Activated CD4-positive, CD25-positive, alpha-beta regulatory T cell treated with anti-CD3 and anti-CD28 coated beads, Interleukin-2, amount 50 U/mL, for 16 hours (primary cell): ENCODE measurements at regions not wholly inside any gene's neighbourhood (a gene's known extent, or its start where the extent isn't known, plus 50 kb on each side); places are given as distances from the start of the nearest gene placed in this dataset.

Experiments used
- DNase-seq: peaks from one replicate; pipeline ENCODE4 v3.0.0-alpha.2; 2020; ENCODE audit warnings: low read depth, low spot score

DNA sequence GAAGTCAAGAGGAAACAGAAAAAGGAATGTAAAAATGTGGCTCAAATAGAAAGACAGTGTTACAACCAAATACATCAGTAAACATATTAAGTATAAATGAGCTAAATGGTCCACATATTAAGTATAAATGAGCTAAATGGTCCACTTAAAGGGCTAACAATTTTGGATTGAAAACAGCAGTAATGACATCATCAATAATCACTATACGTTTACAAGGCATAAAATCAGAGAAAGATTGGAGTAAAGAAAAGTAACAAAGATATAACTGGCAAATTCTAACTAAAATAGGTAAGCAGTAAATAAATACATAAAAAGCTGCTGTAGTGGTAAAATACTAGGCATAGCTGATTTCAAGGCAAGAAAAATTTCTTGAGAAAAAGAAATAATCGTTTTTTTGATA, 1298.4 kb upstream of the CELF2 start:
- no peak for DNase-seq

GRCh38 chr10:9733766-9734165, 1283.9 kb upstream of the CELF2 start:
- DNase-seq, result no peak

DNA sequence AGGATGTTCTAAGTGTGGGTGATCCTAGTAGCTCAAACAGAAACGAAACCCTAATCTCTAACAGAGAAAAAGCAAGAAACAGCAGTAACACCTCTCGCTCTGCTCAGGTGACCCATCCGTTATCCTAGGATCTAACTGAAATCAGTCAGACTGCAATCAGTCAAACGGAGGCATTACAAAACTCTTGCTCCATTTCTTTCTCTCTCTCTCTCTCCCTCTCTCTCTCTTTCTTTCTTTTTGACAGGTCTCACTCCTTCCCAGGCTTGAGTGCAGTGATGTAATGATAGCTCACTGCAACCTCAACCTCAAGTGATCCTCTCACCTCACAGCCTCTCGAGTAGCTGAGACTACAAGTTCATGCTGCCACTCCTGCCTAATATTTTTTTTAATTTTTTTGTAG, 1283.5 kb upstream of the CELF2 start:
- DNase-seq, result no peak

- DNase-seq, result no peak
Measured at GRCh38 chr10:9735731-9736130, 1281.9 kb upstream of the CELF2 start.

DNA sequence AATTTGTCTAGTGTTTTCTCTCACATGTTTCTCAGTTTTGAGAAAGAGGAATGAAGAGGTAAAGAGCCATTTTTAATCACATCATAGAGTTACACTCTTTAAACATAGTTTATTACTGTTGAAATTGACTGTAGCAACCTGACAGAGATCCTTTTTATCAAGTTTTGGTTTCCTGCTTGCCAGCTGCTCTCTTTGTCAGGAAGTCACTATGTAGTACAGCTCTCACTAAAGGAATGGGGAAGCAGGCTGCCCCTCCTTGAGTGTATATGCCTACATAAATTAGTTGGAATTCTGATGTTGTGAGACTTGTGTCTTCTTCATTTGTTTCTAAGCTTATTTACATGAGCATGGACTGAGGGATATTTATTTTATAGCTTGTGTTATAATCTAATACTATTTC, 1274.0 kb upstream of the CELF2 start:
- no peak for DNase-seq

DNA sequence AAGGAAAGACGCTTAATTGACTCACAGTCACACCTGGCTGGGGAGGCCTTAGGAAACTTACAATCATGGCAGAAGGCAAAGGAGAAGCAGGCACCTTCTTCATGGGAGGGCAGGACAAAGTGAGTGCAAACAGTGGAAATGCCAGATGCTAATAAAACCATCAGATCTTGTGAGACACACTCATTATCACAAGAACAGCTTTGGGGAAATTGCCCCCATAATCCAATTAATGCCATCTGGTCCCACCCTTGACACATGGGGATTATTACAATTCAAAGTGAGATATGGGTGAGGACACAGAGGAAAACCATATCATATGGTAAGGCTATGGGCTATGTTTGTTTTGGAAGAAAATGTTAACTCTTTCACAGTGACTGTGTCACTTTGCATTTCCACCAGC, 1272.5 kb upstream of the CELF2 start:
- no peak for DNase-seq

GRCh38 chr10:9757176-9757575, 1260.5 kb upstream of the CELF2 start:
- DNase-seq, result no peak

DNA sequence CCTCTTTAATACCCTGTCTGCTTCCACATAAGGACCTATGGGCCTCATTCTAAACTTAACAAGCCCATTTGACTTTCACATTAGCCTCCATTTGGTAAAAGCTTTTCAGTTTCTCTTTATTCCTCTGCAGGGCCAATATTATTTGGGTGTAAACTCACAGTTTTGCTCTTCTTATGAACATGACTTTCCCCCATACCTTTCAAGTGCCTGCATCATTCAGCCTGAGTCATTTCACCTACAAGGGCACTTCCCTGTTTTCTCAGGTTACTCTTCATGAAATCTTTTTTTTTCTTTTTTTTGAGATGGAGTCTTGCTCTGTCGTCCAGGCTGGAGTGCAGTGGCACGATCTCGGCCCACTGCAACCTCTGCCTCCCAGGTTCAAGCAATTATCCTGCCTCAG, 1258.1 kb upstream of the CELF2 start:
- DNase-seq, result no peak

DNA sequence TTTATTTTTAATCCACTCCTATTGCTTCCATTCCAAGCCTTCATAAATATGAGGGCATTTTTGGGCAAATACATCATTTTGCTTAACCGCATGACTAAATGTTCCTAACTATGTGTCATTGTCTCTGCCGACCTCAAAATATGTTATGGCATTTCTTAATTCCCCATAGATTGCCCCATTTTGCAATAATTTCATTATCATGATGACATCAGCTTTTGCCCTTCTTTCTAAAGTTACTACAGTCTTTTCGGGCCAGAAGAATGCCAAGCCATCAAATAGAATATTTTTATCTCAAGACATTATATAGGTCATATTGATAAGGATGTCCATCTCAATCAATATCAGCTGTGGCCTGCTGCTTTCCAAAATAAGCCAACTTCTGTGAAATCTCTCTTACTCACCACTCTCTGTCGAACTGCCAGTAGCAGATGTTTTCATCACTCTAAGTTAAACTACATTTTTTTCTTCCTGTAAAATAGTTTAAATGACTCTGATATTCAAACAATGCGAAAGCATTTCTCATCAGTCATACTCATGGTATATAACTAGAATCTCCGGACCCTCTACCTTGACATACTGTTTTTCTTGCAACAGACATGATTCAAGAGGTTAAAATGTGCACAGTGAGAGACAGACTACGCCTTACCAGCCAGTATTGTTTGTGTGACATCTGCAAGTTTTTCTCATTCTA, 1254.6 kb upstream of the CELF2 start:
- no peak for DNase-seq

- DNase-seq, result no peak
Measured at GRCh38 chr10:9766762-9767161, 1250.9 kb upstream of the CELF2 start.

DNA sequence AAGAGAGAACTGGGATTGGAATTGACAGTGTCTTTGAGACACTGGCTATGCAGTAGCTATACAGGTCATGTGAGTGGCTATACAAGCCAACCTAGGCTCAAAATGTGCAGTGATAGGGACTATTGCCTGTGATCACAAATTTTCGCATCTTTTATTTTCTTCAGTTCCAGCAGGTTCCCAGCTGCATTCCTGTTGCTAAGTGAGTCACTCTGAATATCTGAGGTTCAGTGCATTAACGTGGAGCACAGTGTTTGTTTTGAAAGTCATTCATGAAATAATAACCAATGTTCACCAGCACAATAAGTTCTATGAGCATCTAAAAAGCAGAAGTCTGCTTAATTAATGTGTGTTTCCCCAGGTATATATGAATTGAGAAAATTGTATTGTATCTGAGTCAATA, 1236.0 kb upstream of the CELF2 start:
- no peak for DNase-seq

DNA sequence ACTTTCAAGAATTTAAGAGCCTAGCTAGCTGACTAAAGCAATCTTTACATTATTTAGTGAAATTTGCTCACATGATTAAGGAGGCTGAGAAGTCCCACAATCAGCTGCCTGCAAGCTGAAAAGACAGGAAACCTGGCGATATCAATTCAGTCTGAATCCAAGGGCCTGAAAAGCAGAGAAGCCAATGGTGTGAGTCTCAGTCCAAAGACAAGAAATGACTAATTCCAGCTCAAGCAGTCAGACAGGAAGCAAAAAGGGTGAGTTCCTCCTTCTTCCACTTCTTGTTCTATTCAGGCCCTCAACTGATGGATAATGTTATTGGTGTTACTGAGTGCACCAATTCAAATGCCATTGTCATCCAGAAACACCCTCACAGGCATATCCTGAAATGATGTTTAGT, 1231.6 kb upstream of the CELF2 start:
- DNase-seq, result no peak

DNA sequence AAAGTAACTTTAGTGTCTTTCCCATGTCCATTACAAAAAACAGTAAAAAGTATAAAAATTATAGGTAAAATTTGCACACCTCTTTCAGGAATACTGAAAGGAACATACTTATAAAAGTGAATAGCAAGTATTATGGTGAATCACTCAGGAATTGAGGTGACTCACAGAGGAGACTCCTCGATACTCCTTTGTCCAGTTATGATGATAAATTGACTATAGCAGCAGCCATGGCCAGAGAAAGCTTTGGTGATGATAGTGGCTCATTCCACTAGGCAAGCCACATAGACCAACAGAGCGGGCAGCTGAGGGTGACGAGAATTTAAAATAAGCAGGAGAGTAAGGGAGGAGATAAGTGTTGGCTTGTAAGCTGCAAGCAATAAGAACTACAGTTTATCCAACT, 1231.1 kb upstream of the CELF2 start:
- DNase-seq, result no peak

DNA sequence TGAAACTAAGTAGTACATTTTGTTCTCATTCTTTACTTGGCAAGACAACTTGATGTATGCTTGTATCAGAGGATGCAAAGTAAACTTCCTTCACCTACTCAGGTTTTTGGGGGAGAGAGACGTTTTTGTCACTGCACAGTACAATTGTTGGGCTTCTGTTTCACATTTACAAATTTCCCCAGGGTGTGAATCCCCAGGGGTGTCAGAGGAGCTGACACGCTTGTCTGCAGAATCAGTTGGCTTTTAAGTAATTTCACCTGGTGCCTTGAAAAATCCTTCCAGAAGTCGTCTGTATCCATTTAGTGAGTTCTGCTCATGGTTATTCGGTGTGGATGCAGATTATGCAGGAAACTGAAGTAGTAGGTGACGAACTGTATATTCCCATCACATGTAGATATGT, 1227.7 kb upstream of the CELF2 start:
- DNase-seq, result no peak

DNA sequence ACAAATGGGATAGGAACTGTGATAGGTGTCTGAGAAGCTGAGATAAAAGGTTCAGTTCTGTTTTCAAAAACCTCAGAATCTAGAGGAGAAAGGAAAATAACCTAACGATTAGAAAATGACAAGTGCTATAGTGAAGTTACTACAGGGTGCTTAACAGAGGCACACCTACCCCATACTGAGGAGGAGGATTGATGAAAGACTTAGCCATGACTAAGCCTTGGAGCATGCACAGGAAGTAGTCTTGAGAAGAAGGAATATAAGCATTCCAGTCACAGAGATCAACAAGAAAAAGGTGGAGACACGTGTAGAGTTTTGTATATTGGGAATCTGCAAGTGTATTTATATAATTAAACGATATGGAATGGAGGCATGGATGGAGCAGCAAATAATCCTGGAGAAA, 1225.5 kb upstream of the CELF2 start:
- DNase-seq, result no peak

- no peak for DNase-seq
Measured at GRCh38 chr10:9796564-9796963, 1221.1 kb upstream of the CELF2 start.

DNA sequence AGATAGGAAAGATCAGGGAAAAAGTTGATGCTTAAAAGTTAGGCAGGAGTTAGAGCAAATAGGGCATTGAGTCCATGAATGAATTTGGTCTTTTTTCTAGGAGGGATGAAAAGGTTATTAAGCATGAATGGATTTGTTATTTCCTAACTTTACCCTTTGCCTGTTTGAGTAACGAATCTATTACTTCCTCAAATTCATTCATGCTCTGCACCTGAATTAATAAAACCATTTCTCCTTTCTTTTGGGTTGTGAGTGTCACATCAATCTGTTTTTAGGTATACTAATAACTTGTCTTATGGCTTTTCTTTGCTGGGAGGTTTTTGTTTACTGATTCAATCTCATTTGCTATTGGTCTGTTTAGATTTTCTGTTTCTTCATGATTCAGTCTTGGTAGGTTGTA, 1217.7 kb upstream of the CELF2 start:
- no peak for DNase-seq

GRCh38 chr10:9800571-9800970, 1217.1 kb upstream of the CELF2 start:
- DNase-seq, result no peak

GRCh38 chr10:9807846-9808245, 1209.8 kb upstream of the CELF2 start:
- DNase-seq, result no peak

GRCh38 chr10:9811601-9812000, 1206.1 kb upstream of the CELF2 start:
- DNase-seq, result no peak

- DNase-seq, result no peak
Measured at GRCh38 chr10:9814285-9814864, 1203.3 kb upstream of the CELF2 start.

DNA sequence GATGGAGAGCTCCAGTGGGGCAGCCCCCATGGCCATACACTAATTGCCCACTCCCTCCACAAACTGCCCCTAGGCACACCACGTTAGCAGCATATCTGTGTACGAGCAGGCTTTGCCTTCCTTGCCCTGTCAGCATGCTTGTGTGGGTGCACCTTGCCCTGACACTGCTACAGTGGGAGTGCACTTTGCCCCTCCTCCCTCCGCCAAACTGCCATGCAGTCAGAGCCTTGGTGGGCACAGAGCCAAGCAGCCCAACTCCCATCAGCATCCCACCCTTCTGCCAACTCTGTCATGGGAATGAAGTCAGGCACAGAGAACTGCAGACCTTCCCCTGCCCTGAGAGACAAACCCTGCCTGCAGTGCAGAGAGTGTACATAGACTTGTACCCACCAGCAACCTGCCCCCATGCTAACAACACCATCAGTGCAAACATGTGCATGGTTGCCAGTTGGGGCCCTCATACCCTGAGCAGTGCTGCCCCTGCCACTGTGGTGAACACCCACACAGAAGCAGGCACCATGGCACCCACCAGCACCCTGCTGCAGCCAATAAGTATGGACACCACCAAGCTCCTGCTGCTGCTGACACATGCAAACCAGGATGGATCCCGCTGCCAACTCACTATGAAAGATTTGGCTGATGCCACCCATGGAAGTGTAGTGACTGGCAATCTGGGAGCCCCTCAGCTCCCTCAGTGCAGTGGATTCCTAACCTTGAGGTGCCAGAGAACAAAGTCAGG, 1197.7 kb upstream of the CELF2 start:
- DNase-seq, result no peak

DNA sequence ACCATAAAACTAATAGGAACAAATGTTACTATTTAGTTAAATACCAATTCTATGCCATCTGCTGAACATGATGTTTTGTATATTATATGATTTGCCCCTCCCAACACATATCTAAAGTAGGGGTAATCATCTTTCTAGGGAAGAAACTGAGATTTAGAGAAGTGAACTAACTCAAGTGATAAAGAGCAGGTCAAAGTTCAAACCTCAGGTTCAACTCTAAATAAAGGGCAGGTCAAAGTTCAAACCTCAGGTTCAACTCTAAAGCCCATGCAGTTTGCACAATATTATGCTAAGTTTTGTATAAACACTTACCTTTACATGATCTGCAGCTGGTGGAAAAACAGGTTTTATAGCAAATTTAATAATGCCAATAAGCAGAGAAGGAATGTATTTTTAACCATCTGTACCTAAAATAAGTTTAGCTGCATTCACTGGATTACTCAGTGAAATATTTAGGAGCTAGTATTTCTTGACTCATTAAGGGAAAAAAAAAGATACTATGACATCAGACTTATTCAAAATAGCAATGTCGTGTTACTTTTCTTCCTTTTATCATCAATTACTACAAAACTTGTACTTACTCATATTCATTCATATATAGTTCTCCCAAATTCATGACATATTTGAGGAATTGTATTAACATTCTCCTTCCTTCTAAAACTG, 1194.3 kb upstream of the CELF2 start:
- DNase-seq, result no peak
